GM18909 (cell line): ENCODE measurements at regions not wholly inside any gene's neighbourhood (a gene's known extent, or its start where the extent isn't known, plus 50 kb on each side); places are given as distances from the start of the nearest gene placed in this dataset.
"Not testable (repeated sequence)": the region's sequence is repeated elsewhere in the genome, so short reads cannot be mapped to it uniquely, and the experiment has no call there.

Experiments used
- ATAC-seq: cut with Tn5 transposase; IDR thresholded peaks from one replicate; pipeline ENCODE4 v1.9.1; 2021; ENCODE audit warnings: mild to moderate bottlenecking; ENCODE audit not compliant: unreplicated experiment, poor library complexity

DNA sequence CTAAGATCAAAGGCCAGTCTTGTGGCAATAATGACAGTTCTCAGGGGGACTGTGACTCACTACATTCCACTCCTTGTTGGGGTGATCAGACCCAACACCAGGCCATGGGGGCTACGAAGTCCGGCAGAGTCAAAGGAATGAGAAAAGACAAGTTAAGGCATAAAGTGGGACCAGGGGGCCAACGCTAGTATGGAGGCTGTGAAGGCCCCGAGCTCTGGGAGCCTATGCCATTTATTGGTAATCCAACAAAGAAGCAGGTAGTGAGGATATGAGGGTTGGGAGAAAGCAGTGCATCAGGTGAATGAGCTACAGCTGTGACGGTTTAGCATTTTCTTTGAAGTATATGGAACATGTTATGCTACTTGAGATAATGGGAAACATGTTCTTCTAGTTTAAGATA lies 104.4 kb upstream of the C2CD4B start:
- ATAC-seq: no peak

DNA sequence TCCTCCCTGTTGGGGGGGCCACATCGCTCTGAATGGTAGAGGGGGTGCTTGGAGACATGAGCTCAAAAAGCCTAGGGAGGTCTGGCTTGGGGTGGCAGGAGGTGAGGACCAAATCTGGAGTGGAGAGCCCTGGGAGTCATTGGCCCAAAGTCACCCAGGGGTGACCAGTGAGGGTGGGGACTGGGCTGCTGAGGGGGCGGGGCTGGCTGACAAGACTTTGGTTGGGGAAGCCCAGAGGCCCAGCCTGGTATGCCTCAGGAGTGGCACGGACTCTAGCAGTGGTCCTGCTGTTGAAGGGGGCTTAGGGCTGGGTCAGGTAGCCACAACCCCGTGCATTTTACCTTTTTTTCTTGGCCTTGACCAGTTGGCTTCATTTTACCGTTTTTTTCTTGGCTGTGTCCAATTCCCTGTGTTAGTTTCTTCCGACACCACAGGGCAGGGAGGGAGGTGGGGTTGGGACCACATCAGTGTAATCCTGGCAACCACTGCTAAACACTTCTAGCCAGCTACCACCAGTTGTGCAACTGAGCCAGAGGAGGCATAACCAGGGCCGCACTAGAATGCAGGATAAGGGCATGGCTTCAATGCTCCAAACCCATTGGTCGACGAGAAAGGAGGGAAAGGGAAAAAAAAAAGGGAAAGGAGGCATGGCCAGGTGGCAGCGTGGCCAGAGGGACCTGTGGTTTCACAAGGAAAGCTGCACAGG lies 105.3 kb upstream of the C2CD4B start:
- no peak for ATAC-seq

DNA sequence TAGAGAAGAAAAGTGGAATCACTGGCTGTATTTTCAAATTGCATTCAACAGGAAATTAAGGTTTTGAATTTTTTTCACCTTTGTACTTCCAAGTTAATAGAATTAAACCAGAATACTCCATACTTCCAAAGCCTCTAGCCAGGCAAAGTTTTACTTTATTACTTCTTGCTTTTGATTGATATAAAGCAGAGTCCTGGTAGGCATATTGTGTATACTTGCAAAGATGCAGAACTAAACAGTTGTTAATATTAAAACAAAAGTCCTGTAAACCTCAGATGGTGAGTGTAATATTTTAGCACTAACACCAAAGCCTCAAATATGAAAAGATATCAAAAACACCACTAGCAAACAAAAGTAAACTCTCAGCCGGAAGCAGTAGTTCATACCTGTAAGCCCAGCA lies 107.2 kb upstream of the C2CD4B start:
- no peak for ATAC-seq

- ATAC-seq: no peak
Observed at GRCh38 chr15:62275831-62276230, 110.7 kb upstream of the C2CD4B start.

GRCh38 chr15:62277816-62278394 lies 112.8 kb upstream of the C2CD4B start:
- no peak for ATAC-seq

GRCh38 chr15:62278534-62278933 lies 113.4 kb upstream of the C2CD4B start:
- no peak for ATAC-seq

GRCh38 chr15:62279041-62279440 lies 114.0 kb upstream of the C2CD4B start:
- no peak for ATAC-seq

GRCh38 chr15:62280625-62281024 lies 115.5 kb upstream of the C2CD4B start:
- ATAC-seq: no peak

DNA sequence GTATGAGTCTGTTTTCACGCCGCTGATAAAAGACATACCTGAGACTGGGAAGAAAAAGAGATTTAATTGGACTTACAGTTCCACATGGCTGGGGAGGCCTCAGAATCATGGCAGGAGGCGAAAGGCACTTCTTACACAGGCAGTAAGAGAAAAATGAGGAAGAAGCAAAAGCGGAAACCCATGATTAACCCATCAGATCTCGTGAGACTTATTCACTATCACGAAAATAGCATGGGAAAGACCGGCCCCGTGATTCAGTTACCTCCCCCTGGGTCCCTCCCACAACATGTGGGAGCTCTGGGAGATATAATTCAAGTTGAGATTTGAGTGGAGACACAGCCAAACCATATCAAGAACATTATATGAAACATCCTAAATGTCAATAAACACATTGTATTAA lies 116.7 kb upstream of the C2CD4B start:
- not testable (repeated sequence) for ATAC-seq

DNA sequence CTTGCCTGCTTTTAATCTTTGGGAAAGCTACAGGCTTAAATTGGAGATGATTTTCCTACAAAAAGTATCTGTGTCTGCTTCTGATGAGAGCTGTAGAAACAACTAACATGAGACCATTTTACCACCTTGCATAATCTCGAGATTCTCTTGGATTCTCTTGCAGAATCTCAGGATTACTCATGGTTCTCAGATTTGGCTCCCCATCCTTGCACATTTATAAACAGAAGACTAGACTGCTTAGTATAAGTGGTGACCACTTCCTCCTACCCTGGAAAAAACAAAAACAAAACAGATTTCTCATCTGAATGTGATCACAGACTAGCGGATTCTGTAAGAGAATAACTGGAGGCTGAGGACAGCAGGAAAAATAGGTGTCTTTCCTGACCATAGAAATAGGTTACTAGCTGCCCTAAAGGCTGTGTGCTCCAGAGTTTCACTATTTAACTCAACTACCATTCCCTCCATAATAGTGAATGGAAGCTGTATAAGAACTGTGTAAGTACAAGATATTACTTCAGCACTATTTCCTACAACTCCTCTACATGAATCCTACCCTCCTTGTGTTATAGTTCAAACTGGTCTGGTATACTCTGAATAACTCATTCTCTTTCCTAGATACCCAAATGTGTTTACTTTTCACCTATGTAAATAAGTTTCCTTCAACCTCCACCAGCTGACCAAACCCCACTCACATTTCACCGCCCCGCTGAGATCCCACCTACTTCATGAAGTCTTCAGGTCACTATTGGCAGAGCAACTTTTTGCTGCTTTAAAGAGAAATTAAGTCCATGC lies 122.2 kb upstream of the C2CD4B start:
- ATAC-seq: no peak

DNA sequence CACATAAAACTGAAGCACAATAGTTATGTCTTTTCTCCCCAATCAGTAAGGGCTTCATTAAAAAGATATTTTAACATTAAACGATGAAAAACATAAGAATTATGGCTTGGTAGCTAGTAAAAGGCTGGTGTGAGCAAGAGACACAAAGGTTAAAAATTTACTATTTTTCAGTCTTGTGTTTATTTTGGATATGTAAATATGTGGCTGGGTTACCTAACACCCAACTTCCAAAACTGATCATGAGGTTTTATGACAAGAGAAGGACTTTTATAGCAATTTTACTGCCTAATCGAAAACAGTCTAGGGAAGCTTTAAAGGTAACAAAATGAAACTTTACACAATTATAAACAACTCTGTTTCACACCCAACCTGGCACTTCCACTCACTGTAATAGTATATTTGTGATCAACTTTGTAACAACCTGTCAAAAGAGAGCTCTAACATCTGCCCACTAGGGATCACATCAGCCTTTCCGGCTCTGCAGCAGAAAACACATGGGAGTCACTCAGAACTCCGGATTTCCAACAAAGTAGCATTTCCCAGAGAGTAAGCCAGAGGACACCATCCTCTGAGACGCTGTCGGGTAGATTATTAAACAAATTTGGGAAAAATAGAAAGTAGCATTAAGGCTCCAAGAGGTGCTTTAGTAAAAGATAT lies 123.4 kb upstream of the C2CD4B start:
- ATAC-seq: no peak

DNA sequence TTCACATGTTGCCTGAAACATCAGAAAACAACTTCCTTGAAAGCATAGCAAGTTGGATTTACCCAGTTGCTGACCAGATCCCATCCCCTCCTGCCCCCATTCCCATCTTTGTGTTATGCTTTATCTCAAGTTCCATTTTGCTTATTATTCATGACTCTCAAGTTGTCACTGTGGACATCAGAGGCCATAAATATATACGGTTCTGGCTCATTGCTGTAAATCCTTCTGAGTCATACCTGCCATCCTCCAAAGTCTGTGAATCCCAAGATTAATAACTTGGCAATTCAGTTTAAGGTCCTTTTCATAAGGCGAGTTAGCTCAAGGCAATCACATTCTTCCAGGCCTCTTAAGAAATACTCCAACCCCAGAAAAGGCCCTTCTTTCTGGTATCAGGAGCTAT lies 126.2 kb upstream of the C2CD4B start:
- no peak for ATAC-seq

DNA sequence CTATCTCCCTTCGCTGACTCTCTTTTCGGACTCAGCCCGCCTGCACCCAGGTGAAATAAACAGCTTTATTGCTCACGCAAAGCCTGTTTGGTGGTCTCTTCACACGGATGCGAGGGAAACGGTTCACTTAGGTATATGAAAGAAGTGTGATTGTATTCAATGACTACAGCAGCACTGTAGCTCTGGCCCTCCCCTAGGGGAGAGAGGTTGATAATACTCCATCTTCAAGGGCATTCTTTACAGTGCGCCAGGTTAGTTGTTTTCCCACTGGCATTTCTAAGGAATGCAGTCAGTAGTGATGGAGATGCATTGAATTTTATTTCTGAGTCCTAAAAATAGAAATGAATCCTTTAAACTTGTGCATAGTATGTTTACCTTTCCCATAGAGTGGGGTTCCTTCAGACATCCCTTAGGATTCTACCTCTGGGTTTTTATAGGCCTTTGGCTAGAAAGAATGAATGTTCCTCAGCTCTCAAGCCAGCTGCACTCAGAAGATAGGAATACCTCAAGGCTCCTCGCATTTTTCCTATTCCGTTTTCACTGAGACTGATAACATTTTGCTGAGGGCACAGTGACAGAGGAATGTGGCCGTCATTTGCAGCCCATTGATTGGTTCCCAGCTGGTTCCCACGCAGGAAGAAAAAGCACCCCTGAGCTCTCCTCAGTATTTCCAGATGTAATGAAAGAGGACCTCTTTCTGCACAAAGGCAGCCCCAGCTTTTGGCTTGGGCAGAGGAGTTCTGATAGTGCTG lies 131.8 kb upstream of the C2CD4B start:
- ATAC-seq: no peak

DNA sequence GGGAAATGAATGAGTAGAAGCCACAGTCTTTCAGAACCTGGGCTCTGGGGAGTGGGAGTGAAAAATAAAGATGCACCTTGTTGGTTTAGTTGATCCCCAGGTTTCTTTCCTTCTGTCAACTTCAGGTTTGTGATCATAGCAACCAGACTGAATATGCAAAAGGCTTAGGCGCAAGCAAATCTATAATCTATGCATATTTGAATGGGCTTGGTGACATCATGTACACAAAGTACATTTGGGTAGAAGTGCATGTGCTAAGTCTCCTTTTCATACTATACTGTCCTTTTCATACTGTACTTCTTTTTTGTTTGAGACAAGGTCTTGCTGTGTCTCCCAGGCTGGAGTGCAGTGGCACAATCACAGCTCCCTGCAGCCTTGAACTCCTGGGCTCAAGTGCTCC lies 132.4 kb upstream of the C2CD4B start:
- no peak for ATAC-seq

GRCh38 chr15:62297933-62298332 lies 132.8 kb upstream of the C2CD4B start:
- ATAC-seq: no peak

- ATAC-seq: no peak
Observed at GRCh38 chr15:62298811-62299210, 133.7 kb upstream of the C2CD4B start.

- no peak for ATAC-seq
Observed at GRCh38 chr15:62299541-62299940, 134.5 kb upstream of the C2CD4B start.

- no peak for ATAC-seq
Observed at GRCh38 chr15:62301993-62302675, 137.0 kb upstream of the C2CD4B start.

DNA sequence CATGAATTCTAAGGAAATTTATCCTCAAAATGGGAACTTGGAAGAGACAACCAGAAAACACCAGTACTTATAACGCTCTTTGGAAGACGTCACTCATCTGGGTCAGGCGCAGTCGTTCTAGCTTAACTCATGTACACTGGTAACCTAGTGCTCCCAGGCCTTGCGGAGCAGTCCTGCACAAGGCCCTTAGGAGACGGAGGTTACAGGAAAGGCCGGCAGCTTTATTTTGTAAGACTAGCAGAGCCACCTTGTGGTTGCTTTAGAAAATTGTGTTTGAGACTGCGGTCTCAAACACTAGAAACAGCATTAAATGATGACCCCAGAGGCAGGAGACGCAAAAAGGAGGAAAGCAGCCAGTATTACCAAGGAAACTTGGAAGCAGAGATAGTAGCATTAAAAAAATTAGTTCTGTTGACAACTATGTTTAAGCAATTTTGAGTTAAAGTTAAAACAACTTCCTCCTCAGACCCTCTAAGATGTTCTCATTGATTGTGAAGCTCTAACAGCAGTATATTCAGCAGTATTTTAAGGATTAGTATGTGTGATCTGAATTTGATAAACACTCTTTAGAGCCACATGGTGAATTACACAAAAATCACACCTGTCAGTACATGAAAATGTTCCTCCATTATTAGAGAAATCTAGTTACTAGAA lies 141.9 kb upstream of the C2CD4B start:
- ATAC-seq: no peak
